ENCODE measurements at regions not wholly inside any gene's neighbourhood (a gene's known extent, or its start where the extent isn't known, plus 50 kb on each side); places are given as distances from the start of the nearest gene placed in this dataset.

- TF ChIP-seq EZH2phosphoT487 (IDR thresholded peaks at IDR 0.05; ENCODE audit: borderline replicate concordance, low read length) (no peak), CTCF (IDR thresholded peaks at IDR 0.05; ENCODE audit: low read depth, low read length, poor library complexity, severe bottlenecking) (no peak)
Observed at GRCh38 chr11:96635655-96636054, 245.8 kb downstream of the JRKL start.
